ENCODE measurements at regions not wholly inside any gene's neighbourhood (a gene's known extent, or its start where the extent isn't known, plus 50 kb on each side); places are given as distances from the start of the nearest gene placed in this dataset.

DNA sequence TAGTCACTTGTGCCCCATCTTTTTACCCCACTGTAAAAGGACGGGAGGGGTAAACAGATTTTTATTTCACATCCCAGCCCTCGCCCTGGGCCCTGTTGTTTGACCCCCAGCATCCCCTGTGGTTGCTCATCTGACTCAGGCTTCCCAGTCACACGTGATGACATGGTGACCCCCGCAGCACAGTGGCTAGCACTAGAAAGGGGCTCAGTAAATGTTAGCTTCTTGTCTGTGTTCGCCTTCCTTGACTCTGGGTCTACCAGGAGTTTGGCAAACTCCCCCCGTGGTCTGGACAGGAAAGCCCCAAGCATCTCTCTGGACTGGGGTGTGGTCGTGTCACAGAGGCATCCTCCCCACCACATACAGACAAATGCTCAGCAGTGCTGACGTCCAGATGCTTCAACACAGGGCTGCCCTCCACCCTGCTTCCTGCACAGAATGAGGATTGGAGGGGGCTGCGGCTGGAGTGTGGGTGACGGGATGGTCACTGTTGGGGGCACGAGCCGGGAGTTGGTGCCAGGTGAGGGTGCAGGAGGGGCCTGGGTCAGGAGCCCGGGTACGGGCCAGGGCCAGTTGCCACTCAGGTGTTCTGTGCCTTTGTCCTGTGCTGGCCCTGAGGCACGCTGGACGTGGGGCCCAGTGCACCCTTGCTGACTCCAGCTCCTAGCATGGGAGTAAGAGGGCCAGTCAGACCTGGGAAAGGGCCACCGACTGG lies 69.1 kb downstream of the METRNL start:
- TF ChIP-seq, protein P1, sequence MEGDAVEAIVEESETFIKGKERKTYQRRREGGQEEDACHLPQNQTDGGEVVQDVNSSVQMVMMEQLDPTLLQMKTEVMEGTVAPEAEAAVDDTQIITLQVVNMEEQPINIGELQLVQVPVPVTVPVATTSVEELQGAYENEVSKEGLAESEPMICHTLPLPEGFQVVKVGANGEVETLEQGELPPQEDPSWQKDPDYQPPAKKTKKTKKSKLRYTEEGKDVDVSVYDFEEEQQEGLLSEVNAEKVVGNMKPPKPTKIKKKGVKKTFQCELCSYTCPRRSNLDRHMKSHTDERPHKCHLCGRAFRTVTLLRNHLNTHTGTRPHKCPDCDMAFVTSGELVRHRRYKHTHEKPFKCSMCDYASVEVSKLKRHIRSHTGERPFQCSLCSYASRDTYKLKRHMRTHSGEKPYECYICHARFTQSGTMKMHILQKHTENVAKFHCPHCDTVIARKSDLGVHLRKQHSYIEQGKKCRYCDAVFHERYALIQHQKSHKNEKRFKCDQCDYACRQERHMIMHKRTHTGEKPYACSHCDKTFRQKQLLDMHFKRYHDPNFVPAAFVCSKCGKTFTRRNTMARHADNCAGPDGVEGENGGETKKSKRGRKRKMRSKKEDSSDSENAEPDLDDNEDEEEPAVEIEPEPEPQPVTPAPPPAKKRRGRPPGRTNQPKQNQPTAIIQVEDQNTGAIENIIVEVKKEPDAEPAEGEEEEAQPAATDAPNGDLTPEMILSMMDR (conservative IDR thresholded peaks at IDR 0.05), result no peak
- TF ChIP-seq ZFX (IDR thresholded peaks at IDR 0.05), result no peak
